GM10266 (cell line): ENCODE measurements at regions not wholly inside any gene's neighbourhood (a gene's known extent, or its start where the extent isn't known, plus 50 kb on each side); places are given as distances from the start of the nearest gene placed in this dataset.

Source experiments
- DNase-seq: peaks from one replicate; pipeline ENCODE4 v3.0.0; 2012; ENCODE audit errors: extremely low spot score
- TF ChIP-seq, protein P1 (sequence below): IDR thresholded peaks from 2 replicates; pipeline ENCODE4 v1.5.1; 2012; ENCODE audit warnings: mild to moderate bottlenecking, low read depth; ENCODE audit not compliant: control insufficient read depth, insufficient read depth; ENCODE audit errors: missing control alignments

DNA sequence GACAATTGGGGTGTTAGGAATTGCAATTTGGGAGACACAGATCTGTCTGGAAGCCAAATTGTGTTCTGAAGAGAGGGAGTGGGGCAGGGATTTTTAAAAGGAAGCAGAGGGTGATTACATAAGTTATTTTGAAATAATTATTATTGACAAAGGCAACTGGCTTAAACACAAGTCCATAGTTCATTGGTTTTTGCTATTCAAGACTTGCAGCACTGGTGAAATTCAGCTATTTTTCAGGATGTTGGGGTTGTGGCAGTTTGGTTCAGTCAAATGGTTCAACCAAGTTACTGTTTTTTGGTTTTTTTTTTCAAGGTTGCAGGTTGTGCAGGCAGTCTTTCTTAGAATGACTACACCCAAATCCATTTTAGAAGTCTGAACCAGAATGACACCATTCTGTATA, 300.0 kb upstream of the DEPDC1 start:
- DNase-seq, result no peak
- TF ChIP-seq, protein P1, sequence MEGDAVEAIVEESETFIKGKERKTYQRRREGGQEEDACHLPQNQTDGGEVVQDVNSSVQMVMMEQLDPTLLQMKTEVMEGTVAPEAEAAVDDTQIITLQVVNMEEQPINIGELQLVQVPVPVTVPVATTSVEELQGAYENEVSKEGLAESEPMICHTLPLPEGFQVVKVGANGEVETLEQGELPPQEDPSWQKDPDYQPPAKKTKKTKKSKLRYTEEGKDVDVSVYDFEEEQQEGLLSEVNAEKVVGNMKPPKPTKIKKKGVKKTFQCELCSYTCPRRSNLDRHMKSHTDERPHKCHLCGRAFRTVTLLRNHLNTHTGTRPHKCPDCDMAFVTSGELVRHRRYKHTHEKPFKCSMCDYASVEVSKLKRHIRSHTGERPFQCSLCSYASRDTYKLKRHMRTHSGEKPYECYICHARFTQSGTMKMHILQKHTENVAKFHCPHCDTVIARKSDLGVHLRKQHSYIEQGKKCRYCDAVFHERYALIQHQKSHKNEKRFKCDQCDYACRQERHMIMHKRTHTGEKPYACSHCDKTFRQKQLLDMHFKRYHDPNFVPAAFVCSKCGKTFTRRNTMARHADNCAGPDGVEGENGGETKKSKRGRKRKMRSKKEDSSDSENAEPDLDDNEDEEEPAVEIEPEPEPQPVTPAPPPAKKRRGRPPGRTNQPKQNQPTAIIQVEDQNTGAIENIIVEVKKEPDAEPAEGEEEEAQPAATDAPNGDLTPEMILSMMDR, result no peak

DNA sequence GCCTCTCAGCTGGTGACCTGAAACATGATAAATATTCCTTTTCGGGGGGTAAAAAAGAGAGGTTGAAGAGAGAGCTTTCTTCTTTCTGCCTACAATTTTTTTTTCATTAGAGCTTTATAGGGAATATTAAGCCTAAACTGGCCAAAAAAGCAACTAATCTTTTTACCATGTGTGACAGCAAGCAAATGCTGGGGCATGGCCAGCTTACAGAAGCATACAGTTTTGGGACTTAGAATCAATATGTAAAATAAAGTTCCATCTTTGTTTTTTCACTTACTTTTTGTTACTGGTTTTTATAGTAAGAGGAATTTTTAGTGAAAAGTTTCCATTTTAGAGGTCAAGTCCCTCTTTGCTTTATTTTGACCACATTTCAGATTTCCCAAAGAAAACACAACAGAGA, 301.2 kb upstream of the DEPDC1 start:
- TF ChIP-seq, protein P1, result no peak
- no peak for DNase-seq

DNA sequence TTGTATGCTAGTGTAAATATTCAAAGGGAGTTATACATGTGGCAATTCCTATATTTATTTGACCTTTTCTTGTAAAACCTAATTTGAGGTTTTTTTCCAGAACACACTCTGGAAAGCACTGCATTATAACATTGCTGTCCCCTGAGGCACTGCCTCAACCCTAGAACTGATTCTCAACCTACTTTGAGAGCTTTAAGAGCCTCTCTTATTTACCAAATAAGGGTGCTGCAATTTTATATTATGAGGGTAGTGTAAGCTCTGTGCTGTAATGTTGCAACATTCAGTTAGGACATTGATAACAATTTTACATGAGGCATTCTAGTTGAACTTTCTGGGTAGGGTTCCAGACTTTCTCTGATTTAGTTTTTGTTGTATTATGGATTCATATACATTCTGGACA, 302.2 kb upstream of the DEPDC1 start:
- no peak for DNase-seq
- TF ChIP-seq, protein P1, result no peak

DNA sequence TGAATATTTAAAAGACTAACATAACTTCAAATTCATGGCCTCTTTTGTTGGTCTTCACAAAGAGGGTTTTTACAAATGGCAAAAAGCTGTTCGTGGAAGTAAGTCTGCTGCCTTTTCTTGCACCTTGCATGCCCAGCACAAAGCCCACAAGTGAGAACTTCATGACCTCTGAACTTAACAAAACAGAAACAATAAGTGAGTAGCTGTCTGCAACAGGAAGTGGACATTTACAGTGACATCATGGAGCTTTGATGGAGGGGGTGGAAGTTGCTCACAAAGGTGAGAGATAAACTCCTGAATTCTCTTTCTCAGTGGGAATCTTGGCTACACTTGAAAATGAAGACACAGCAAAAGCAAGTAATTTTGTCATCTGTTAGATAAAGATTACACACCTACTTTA, 303.3 kb upstream of the DEPDC1 start:
- DNase-seq, result no peak
- TF ChIP-seq, protein P1, result no peak

DNA sequence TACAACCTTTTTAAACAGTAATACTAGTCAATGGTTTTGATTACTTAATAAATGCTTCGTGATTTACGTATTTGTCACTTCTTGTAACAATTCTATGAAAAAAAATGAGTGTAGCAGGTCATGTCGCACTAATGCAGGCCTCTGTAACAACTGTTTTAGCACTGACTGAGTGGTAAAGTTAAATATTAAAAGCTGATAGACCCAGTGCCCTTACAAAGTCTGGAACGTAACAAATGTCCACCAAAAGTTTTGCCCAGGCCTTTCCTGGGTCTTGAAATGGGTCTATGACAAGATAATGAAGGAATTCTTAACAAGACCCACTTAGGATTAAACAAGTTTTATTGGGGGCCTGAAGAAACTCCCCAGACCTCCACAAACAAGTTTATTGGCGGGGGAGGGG, 304.6 kb upstream of the DEPDC1 start:
- TF ChIP-seq, protein P1, result no peak
- no peak for DNase-seq

DNA sequence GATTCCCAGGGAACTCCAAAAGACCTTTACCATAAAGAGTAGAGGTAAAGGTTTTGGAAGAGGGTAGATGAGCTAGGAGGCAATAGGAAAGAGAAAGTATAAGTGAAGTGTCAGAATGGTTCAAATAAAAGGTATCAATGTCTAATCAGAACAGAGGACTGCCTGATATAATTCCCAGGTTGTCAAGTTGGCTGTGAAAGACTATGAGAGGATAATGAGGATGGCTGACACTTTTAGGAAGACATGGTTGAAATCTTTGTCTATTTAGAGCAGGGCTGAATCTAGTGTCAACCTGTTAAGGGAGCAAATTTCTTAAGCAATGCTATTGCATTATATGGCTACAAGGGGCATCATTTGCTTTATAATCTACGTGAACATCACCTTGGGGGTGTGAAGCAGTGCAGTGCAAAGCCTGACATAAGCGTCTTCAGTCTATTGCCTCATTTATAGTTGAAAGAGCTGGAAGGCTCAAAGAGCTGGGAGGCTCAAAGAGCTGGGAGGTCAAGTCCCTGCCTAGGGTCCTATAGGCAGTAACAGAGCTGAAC, 308.3 kb upstream of the DEPDC1 start:
- TF ChIP-seq, protein P1, result no peak
- DNase-seq, result no peak

DNA sequence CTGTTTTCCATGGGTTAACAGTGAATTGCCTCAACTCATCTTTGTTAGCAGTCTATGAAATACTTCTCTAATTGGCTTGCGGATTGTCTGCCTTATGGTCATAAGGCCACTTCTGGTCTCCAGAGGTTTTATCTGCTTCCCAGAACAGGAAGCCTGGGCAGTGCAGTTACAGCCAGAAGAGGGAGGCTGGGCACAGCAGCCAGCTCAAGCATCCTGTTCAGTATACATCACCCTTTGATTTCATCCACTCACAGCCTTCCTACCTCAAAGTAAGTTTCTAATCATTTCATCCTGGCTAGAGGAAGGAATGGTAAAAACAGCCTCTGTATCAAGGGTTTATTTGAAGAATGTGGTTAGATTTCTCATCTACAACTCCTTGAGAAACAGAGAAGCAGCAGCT, 311.5 kb upstream of the DEPDC1 start:
- TF ChIP-seq, protein P1, result no peak
- no peak for DNase-seq
